ENCODE measurements at regions not wholly inside any gene's neighbourhood (a gene's known extent, or its start where the extent isn't known, plus 50 kb on each side); places are given as distances from the start of the nearest gene placed in this dataset.

- TF ChIP-seq, protein P1, sequence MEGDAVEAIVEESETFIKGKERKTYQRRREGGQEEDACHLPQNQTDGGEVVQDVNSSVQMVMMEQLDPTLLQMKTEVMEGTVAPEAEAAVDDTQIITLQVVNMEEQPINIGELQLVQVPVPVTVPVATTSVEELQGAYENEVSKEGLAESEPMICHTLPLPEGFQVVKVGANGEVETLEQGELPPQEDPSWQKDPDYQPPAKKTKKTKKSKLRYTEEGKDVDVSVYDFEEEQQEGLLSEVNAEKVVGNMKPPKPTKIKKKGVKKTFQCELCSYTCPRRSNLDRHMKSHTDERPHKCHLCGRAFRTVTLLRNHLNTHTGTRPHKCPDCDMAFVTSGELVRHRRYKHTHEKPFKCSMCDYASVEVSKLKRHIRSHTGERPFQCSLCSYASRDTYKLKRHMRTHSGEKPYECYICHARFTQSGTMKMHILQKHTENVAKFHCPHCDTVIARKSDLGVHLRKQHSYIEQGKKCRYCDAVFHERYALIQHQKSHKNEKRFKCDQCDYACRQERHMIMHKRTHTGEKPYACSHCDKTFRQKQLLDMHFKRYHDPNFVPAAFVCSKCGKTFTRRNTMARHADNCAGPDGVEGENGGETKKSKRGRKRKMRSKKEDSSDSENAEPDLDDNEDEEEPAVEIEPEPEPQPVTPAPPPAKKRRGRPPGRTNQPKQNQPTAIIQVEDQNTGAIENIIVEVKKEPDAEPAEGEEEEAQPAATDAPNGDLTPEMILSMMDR (optimal IDR thresholded peaks at IDR 0.05 in 1 of 3, IDR thresholded peaks at IDR 0.05 in 1 of 3, conservative IDR thresholded peaks at IDR 0.05 in 1 of 3; ENCODE audit: extremely low read depth in 1 of 3, insufficient read depth in 2 of 3, low read length in 3 of 3), result no peak
- TF ChIP-seq EZH2 (IDR thresholded peaks at IDR 0.05; ENCODE audit: low read length), result no peak
These were observed 87.8 kb upstream of the DOCK10 start for GRCh38 chr2:225130093-225130492.

Measured in keratinocyte (primary cell).